ENCODE measurements at regions not wholly inside any gene's neighbourhood (a gene's known extent, or its start where the extent isn't known, plus 50 kb on each side); places are given as distances from the start of the nearest gene placed in this dataset.

GRCh38 chr3:17793542-17794195, 51.2 kb upstream of the TBC1D5 start:
- TF ChIP-seq, protein P1, sequence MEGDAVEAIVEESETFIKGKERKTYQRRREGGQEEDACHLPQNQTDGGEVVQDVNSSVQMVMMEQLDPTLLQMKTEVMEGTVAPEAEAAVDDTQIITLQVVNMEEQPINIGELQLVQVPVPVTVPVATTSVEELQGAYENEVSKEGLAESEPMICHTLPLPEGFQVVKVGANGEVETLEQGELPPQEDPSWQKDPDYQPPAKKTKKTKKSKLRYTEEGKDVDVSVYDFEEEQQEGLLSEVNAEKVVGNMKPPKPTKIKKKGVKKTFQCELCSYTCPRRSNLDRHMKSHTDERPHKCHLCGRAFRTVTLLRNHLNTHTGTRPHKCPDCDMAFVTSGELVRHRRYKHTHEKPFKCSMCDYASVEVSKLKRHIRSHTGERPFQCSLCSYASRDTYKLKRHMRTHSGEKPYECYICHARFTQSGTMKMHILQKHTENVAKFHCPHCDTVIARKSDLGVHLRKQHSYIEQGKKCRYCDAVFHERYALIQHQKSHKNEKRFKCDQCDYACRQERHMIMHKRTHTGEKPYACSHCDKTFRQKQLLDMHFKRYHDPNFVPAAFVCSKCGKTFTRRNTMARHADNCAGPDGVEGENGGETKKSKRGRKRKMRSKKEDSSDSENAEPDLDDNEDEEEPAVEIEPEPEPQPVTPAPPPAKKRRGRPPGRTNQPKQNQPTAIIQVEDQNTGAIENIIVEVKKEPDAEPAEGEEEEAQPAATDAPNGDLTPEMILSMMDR (conservative IDR thresholded peaks at IDR 0.05; ENCODE audit: low read depth in 2 of 2): no peak
- TF ChIP-seq POLR2AphosphoS5 (IDR thresholded peaks at IDR 0.05; ENCODE audit: low read depth): no peak
- no peak for TF ChIP-seq EZH2 (IDR thresholded peaks at IDR 0.05; ENCODE audit: low read depth, unreplicated experiment)
- TF ChIP-seq, protein P2, sequence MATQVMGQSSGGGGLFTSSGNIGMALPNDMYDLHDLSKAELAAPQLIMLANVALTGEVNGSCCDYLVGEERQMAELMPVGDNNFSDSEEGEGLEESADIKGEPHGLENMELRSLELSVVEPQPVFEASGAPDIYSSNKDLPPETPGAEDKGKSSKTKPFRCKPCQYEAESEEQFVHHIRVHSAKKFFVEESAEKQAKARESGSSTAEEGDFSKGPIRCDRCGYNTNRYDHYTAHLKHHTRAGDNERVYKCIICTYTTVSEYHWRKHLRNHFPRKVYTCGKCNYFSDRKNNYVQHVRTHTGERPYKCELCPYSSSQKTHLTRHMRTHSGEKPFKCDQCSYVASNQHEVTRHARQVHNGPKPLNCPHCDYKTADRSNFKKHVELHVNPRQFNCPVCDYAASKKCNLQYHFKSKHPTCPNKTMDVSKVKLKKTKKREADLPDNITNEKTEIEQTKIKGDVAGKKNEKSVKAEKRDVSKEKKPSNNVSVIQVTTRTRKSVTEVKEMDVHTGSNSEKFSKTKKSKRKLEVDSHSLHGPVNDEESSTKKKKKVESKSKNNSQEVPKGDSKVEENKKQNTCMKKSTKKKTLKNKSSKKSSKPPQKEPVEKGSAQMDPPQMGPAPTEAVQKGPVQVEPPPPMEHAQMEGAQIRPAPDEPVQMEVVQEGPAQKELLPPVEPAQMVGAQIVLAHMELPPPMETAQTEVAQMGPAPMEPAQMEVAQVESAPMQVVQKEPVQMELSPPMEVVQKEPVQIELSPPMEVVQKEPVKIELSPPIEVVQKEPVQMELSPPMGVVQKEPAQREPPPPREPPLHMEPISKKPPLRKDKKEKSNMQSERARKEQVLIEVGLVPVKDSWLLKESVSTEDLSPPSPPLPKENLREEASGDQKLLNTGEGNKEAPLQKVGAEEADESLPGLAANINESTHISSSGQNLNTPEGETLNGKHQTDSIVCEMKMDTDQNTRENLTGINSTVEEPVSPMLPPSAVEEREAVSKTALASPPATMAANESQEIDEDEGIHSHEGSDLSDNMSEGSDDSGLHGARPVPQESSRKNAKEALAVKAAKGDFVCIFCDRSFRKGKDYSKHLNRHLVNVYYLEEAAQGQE (IDR thresholded peaks at IDR 0.05; ENCODE audit: unreplicated experiment): no peak
- TF ChIP-seq CREB1 (CRISPR knock-in tag; IDR thresholded peaks at IDR 0.05; ENCODE audit: low read depth): no peak
- no peak for TF ChIP-seq EZH2phosphoT487 (IDR thresholded peaks at IDR 0.05; ENCODE audit: unreplicated experiment)
